Muscle layer of duodenum (tissue), 2 donors: ENCODE measurements at regions not wholly inside any gene's neighbourhood (a gene's known extent, or its start where the extent isn't known, plus 50 kb on each side); places are given as distances from the start of the nearest gene placed in this dataset.
"Not testable (repeated sequence)": the region's sequence is repeated elsewhere in the genome, so short reads cannot be mapped to it uniquely, and the experiment has no call there.

Source experiments
- H3K27ac ChIP-seq: one replicate; pipeline ENCODE4 v1.7.0; 2013; ENCODE audit warnings: mild to moderate bottlenecking, low read length
- H3K27me3 ChIP-seq: one replicate; pipeline ENCODE4 v1.7.0; 2013; ENCODE audit warnings: low read depth, mild to moderate bottlenecking, control low read depth, low read length
- H3K36me3 ChIP-seq, 2 donors: one replicate each; pipeline ENCODE4 v1.7.0; 2013; ENCODE audit warnings: low read length in 2 of 2, control low read depth in 1 of 2, mild to moderate bottlenecking in 1 of 2; ENCODE audit not compliant: insufficient read depth in 2 of 2, control insufficient read depth in 1 of 2
- H3K4me1 ChIP-seq, 2 donors: one replicate each; pipeline ENCODE4 v1.7.0; 2013; ENCODE audit warnings: low read length in 2 of 2, mild to moderate bottlenecking in 2 of 2, control low read depth in 1 of 2, moderate library complexity in 1 of 2; ENCODE audit not compliant: insufficient read depth in 2 of 2, control insufficient read depth in 1 of 2
- H3K4me3 ChIP-seq, 2 donors: one replicate each; pipeline ENCODE4 v1.7.0; 2013; ENCODE audit warnings: low read length in 2 of 2, low read depth in 1 of 2, mild to moderate bottlenecking in 1 of 2
- H3K9me3 ChIP-seq, 2 donors: one replicate each; pipeline ENCODE4 v1.7.0; 2013; ENCODE audit warnings: low read length in 2 of 2, control low read depth in 1 of 2, mild to moderate bottlenecking in 1 of 2; ENCODE audit not compliant: control insufficient read depth in 1 of 2
- donor health status: healthy.

DNA sequence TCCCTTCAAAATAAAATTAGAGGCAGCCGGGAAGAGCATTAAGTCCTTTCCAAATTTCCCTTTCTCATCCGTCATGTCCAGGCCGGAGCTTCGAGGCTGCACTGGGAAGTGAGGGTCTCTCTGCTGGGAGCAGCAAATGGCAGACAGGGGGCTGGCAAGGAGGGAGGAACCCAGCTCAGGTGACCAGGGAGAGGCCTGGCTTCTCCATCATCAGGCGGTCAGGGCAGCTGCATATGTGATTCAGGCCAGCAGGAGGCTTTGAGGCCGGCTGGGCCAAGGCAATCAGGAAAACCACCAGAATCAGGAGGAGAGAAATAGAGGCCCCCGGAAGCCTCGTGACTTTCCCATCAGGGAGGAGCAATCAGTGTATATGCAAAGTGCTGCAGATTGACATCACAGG is 85.0 kb upstream of the RPL38 start:
- Histone ChIP-seq H3K9me3 (no peaks in the 10 kb centered on the region), H3K4me3 (no peak overlapping the region), H3K36me3 (no peaks in the 10 kb centered on the region), H3K27me3 (peaks cover 14% of the 10 kb centered on the region), H3K4me1 (no peaks in the 10 kb centered on the region), H3K27ac (no peak overlapping the region)

DNA sequence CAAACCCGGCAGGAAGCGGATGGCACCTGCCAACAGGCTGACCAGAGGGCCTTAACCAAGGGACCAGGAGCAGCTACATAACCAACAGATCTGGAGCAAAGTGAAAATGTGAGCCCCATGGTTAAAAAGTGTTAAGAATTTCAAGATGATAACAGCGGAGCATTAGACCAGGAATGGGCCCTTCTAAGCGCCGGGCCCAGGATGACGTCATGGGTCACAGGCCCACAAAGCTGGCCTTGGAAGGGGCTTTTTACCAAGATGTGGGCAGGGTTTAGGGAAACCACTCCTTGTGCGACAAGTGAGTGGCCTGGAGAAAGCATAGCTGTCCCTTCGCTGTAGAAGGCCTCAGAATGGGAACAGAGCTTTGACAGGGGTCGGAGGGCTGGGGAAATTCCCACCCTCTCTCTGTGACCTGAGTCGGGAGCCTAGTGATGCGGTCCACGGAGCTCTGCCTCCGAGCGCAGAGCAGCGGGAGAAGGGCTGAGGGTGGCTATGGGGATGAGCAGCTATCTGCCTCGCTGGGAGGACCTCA is 84.4 kb upstream of the RPL38 start:
- H3K4me3 ChIP-seq, result no peak overlapping the region
- peaks cover 14% of the 10 kb centered on the region for H3K27me3 ChIP-seq
- H3K36me3 ChIP-seq, result no peaks in the 10 kb centered on the region
- H3K27ac ChIP-seq, result no peak overlapping the region
- no peaks in the 10 kb centered on the region for H3K9me3 ChIP-seq
- H3K4me1 ChIP-seq, result no peaks in the 10 kb centered on the region

DNA sequence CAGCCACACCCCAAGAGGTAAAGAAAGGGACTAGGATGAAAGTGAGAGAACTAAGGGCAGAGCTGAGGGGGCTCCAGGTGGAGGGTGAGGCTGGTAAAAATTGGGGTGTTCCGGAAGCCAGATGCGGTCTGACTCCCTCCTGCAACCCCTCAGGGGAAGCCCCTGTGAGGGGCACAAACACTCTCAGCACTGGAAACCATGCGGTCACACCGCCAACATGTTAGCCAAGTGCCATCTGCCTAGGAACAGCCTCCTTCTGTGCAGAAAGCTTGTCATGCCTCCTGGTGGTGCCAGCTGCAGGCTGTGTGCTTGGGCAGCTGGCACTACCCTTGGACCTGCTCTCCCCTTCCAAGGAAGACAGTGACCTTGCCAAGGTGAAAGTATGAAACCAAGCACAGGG is 83.5 kb upstream of the RPL38 start:
- Histone ChIP-seq H3K4me3 (no peak overlapping the region), H3K27ac (no peak overlapping the region), H3K36me3 (no peaks in the 10 kb centered on the region), H3K9me3 (no peaks in the 10 kb centered on the region), H3K4me1 (no peaks in the 10 kb centered on the region), H3K27me3 (peaks cover 9% of the 10 kb centered on the region)

DNA sequence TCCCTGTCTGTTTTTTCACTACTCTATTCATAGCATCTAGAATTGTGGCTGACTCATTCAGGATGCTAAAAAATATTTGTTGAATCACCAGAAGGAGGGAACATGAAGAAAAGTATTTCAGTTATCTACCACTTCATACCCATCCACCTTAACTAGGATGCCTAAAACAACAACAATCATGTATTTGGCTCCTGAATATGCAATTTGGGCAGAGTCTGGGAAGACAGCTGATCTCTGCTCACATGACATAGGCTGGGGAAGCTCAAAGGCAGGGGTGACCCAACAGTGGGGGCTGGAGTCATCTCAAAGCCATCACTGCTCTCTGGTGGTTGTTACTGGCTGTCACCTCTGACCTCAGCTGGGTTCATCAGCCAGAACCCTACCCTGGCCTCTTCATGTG is 80.1 kb upstream of the RPL38 start:
- Histone ChIP-seq H3K9me3 (no peaks in the 10 kb centered on the region), H3K27me3 (no peaks in the 10 kb centered on the region), H3K27ac (no peak overlapping the region), H3K4me3 (no peak overlapping the region), H3K36me3 (no peaks in the 10 kb centered on the region), H3K4me1 (no peaks in the 10 kb centered on the region)

DNA sequence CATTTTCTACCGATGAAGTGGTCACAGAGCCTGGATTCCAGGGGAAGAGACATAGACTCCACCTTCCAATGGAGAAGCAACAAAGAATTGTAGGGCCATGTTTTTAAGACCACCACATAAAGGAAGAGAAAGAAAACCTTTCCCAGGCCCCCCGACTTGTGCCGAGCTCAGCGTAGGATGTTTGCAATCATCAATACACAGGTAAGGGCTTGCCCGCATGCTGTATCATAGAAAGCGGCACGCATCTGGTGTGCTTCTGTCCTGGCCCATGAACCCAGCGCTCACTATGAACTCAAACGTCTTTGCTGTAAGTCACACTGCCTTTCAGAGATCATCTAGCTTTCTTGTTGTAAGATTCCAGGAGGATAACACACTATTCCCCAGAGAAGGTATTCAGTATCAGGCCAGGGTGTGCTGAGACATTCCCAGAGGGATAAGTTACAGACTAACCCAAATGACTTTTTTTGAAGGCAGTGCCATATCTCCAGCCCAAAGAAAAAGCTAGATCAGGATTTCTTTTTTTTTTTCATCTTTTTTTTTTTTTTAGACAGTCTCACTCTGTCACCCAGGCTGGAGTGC is 79.5 kb upstream of the RPL38 start:
- Histone ChIP-seq H3K27ac (no peak overlapping the region), H3K4me1 (no peaks in the 10 kb centered on the region), H3K4me3 (no peak overlapping the region), H3K27me3 (no peaks in the 10 kb centered on the region), H3K36me3 (no peaks in the 10 kb centered on the region), H3K9me3 (no peaks in the 10 kb centered on the region)

DNA sequence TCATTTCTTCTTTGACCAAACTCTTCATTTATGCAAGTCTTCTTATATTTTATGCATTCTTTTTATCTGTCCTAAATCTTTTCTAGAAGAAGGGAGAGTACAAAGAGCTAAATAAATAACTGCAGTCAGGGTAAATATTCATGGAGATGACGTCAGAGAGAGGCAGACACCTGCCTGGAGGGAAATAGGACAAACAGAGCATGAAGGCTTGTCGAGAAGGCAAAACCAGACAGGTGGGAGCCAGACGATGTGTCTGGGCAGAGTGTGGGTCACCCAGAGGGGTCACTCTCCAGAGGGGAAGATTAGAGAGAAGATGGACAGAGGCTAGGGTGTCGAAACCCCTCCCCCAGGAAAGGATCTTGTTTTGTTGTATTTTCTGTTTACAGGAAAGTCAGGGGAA is 78.3 kb upstream of the RPL38 start:
- no peaks in the 10 kb centered on the region for H3K9me3 ChIP-seq
- H3K4me1 ChIP-seq, result no peaks in the 10 kb centered on the region
- H3K4me3 ChIP-seq, result no peak overlapping the region
- H3K27ac ChIP-seq, result no peak overlapping the region
- H3K27me3 ChIP-seq, result no peaks in the 10 kb centered on the region
- no peaks in the 10 kb centered on the region for H3K36me3 ChIP-seq

DNA sequence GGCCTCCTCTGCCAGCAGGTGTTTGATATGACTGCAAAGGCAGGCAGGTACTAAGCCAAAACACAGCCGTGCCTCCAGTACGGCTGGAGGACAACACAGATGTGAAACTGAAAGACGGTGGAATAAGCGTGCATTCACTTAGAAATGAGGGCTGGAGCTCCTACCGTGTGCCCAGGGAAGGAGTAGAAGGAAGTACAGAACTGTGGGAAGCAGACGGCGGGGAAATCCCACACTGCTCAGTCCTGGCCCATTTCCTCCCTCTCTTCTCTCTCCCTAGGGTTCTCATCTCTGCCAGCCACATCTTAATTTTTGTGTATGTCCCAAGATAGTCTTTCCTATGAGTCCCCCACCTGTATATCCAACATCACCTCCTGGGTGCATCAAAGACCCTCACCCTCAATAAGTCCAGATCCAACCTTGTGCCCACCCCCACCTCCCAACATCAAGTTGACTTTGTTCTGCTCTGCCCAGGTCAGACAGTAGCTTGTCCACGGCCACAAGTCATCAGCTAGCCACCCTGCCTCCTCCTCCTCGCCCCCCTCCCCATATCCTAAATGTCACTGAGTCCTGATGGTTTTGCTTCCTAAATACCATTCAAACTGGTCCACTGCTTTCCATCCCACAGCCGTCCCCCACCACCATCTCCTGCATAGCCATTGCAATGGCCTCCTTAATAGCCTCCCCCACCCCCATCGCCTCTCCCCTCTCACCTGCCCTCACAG is 77.1 kb upstream of the RPL38 start:
- no peaks in the 10 kb centered on the region for H3K4me1 ChIP-seq
- no peaks in the 10 kb centered on the region for H3K9me3 ChIP-seq
- no peak overlapping the region for H3K4me3 ChIP-seq
- no peaks in the 10 kb centered on the region for H3K27me3 ChIP-seq
- H3K27ac ChIP-seq, result no peak overlapping the region
- H3K36me3 ChIP-seq, result no peaks in the 10 kb centered on the region

DNA sequence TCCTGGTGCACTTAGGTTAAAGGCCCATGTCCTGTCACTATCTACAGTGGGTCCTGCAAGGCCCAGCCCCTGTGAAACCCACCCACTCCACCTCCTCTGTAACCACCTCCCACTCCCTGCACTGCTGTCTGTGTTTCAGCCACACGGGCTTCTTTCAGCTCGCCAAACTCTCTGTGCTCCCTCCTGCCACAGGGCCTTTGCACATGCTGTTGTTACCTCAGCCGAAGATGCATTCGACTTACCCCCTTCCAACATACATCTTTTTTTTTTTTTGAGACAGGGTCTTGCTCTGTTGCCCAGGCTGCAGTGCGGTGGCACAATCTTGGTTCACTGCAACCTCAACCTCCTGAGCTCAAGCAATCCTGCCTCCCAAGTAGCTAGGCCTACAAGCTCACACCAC is 76.5 kb upstream of the RPL38 start:
- H3K27me3 ChIP-seq, result no peaks in the 10 kb centered on the region
- H3K9me3 ChIP-seq, result no peaks in the 10 kb centered on the region
- no peaks in the 10 kb centered on the region for H3K4me1 ChIP-seq
- no peak overlapping the region for H3K27ac ChIP-seq
- no peaks in the 10 kb centered on the region for H3K36me3 ChIP-seq
- no peak overlapping the region for H3K4me3 ChIP-seq

DNA sequence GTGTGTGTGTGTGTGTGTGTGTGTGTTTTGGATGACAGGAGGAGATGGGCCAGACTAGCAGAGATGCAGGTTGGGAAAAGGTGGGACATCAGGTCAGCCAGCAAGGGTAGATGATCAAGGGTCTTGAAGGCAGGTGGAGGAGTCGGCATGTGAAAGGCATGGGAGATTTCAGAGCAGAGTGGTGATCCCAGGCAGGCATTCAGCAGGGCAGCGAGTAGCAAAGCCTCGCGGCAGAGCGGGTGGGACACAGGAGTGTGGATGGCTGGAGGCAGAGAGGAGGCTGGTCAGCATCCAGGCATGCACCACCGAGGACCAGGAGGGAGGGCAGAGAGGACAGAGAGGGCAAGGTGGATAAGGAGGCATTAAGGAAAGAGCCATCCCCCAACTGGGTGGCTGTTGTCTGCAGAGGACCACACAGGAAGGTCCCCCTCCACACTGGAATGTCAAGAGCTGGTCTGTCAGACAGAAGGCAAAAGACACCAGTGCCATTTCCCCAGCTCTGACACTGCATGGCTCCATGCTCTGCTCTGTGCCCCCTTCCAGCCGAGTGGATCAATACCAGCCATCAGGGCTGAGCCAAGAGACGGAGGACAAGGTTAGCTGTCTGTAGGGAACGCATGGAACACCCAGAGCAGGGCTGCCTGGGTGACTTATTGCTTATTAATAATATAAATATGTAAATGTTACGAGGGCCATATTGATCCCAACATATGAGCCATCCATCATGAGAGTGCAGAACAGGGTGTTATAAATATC is 74.8 kb upstream of the RPL38 start:
- no peaks in the 10 kb centered on the region for H3K27me3 ChIP-seq
- H3K27ac ChIP-seq, result no peak overlapping the region
- H3K4me1 ChIP-seq, result no peaks in the 10 kb centered on the region
- H3K36me3 ChIP-seq, result no peaks in the 10 kb centered on the region
- no peaks in the 10 kb centered on the region for H3K9me3 ChIP-seq
- no peak overlapping the region for H3K4me3 ChIP-seq

DNA sequence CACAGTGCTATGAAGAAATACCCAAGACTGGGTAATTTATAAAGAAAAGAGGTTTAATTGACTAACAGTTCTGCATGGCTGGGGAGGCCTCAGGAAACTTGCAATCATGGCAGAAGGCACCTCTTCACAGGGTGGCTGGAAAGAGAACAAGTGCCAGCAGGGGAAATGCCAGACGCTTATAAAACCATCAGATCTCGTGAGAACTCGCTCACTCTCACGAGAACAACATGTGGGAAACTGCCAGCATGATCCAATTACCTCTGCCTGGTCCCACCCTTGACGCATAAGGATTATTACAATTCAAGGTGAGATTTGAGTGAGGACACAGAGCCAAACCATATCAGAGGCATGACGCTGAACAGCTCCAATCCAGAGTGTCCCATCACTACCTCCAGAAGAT is 73.7 kb upstream of the RPL38 start:
- not testable (repeated sequence) for H3K27ac ChIP-seq, H3K4me1 ChIP-seq, H3K4me3 ChIP-seq, H3K27me3 ChIP-seq, H3K36me3 ChIP-seq, H3K9me3 ChIP-seq

DNA sequence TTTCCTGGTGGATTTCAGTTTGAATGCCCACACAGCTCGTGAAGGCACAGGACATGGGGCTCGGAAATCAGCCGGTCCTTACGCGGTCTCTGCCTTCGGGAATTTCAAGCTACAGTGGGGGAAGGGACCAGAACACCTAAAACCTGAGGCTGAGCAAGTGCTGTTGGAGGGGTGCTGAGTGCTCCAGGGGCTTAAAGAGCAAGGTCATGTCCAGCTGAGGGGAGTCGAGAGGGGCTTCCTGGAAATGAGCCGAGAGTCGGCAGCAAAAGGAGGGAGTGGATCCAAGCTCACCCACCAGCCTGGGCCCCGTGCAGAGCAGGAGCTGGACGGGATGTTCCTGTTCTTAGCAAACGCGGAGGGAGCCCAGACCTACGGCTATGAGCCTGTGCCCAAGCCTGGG is 73.2 kb upstream of the RPL38 start:
- H3K27me3 ChIP-seq, result no peaks in the 10 kb centered on the region
- H3K9me3 ChIP-seq, result no peaks in the 10 kb centered on the region
- H3K36me3 ChIP-seq, result no peaks in the 10 kb centered on the region
- H3K27ac ChIP-seq, result no peak overlapping the region
- H3K4me1 ChIP-seq, result no peaks in the 10 kb centered on the region
- no peak overlapping the region for H3K4me3 ChIP-seq
